NCI-H748 (cell line): ENCODE measurements at regions not wholly inside any gene's neighbourhood (a gene's known extent, or its start where the extent isn't known, plus 50 kb on each side); places are given as distances from the start of the nearest gene placed in this dataset.
"Not testable (repeated sequence)": the region's sequence is repeated elsewhere in the genome, so short reads cannot be mapped to it uniquely, and the experiment has no call there.

Experiments used
- DNase-seq: peaks from one replicate; lab custom pipeline; 2025; ENCODE audit not compliant: unreplicated experiment; lab: John Stamatoyannopoulos, UW

GRCh38 chr1:238406098-238406860 is 515.6 kb upstream of the ZP4 start:
- DNase-seq, result no peak

DNA sequence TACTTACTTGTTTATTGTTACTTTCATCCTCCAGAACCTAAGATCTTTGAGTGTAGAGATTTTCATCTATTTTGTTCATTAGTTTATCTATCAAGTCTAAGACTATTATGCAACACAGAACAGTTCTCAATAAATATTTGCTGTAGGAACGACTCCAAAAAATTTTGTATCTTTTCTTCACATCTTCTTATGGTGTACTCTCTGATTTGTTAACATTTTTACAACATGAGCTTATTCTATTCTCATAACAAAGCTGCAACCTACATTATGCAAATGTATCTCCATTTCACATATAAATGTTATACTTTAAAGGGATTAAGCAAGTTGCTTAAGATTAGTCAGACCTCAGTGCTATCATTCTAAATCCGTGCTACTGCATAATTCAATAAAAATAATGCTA is 514.2 kb upstream of the ZP4 start:
- no peak for DNase-seq

DNA sequence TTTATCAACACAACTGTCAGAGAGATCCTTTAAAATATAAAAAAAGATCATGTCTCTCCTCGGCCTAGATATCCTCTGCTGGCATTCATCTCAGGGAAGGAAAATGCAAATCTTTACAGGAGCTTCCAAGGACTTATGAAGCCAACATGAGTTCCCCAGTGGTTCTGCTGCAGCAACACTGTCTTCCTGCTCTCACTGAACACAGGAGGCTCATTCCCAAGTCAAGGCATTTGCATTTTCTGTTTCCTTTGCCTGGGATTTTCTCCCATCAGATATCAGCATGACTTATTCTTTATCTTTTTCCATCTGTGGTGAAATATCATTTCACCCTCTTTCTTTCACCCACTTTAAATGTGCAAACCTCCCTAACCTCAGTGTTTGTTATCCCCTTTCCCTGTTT is 513.8 kb upstream of the ZP4 start:
- no peak for DNase-seq

DNA sequence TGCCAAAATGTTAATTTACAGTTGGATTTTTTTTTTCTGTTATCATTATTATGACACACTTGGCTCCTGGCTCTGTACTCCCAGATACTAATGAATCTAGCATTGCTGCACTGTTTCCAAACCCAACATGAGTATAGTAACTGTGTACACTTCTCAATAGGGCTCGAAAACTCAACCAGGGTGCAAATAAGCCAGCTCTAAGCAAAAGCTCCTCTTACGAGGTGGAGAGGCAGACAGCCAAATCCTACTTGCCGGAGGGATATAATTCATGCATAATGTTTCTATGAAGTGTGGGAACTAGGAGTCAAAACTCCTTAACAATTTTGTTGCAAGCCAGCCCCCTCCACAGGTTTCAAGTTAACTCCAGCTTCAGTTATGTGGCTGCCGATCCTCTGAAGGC is 510.4 kb upstream of the ZP4 start:
- no peak for DNase-seq

- peak; percentile 3 for DNase-seq
These were observed 508.8 kb upstream of the ZP4 start for GRCh38 chr1:238399558-238399957.

DNA sequence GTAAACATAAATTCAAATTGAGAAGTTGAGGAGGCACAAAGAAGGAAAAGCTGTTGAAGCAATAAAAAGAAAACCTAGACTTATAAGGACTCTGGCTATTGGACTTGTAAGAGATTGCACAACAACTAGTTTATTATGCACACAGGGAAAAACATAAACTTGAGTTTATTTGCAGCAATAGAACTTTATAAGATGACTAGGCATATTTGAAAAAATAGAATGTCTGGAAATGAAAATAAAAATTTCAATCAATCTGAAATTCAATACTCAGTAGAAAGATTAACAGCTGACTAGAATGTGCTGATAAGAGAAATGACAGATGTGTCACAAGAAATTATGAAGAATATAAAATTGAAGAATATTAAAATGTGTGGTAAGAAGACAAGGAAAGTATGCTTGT is 505.4 kb upstream of the ZP4 start:
- DNase-seq, result no peak

- no peak for DNase-seq
These were observed 493.7 kb upstream of the ZP4 start for GRCh38 chr1:238384381-238384780.

GRCh38 chr1:238380167-238380566 is 489.4 kb upstream of the ZP4 start:
- no peak for DNase-seq

DNA sequence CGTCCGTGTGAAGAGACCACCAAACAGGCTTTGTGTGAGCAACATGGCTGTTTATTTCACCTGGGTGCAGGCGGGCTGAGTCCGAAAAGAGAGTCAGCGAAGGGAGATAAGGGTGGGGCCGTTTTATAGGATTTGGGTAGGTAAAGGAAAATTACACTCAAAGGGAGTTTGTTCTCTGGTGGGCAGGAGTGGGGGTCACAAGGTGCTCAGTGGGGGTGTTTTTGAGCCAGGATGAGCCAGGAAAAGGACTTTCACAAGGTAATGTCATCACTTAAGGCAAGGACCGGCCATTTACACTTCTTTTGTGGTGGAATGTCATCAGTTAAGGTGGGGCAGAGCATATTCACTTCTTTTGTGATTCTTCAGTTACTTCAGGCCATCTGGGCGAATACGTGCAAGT is 488.7 kb upstream of the ZP4 start:
- DNase-seq, result not testable (repeated sequence)

GRCh38 chr1:238377280-238377919 is 486.7 kb upstream of the ZP4 start:
- DNase-seq, result no peak

DNA sequence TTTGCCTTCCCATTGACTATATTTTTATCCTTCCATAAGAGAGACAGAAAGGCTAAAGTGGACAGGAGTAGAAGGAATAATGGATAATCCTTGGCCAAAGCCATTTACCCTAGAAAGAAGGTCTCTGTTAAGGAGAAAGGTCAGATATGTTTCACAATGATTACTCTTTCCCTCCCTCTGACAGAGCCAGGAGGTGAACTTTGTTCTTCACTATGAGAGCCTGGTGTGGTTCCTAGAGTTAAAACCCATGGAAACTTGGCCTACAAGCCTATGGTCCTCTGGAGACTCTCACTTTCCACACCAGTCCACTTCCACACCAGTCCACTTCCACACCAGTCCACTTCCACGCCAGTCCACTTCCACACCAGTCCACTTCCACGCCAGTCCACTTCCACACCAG is 479.9 kb upstream of the ZP4 start:
- DNase-seq, result no peak

DNA sequence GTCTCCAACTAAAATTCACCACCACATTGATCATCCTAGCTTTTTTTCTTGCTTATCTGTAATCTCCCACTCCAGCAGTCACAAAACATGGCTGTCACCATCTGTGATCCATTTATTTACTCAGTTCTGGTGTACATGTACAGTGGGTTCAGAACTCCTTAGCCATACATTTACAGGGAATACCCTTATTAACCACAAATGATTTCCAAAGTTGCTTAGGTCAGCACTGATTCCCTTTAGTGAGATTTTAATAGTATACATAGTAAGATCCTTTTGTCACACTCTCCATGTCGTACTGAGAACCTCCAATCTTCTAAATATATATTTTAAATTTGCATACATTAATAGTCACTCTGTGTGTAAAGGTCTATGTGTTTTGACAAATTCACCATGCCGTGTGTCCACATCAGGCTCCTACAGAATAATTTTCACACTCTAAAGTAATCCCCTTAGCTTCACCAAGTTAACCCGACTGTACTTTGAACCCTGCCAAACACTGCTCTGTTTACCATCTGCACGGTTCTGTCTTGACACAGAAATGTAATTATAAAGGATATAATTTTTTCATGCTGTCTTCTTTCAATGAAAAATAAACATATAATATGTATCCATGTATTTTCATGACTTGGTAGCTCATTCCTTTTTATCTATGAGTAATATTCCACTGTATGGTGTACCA is 473.6 kb upstream of the ZP4 start:
- DNase-seq, result no peak

DNA sequence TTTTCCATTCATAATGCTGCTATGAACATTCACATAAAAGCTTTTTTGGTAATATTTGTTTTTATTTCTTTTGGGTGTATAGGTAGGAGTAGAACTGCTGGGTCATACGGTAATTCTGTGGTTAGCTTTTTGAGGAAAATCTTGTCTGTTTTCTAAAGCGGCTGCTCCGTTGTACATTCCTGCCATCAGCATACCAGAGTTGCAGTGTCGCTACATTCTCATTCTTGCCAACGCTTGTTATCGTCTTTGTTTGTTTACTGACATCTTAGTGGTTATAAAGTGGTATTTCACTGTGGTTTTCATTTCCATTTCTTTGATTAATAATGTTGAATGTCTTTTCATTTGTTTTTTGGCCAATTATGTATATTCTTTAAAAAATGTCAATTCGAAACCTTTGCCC is 469.8 kb upstream of the ZP4 start:
- no peak for DNase-seq

DNA sequence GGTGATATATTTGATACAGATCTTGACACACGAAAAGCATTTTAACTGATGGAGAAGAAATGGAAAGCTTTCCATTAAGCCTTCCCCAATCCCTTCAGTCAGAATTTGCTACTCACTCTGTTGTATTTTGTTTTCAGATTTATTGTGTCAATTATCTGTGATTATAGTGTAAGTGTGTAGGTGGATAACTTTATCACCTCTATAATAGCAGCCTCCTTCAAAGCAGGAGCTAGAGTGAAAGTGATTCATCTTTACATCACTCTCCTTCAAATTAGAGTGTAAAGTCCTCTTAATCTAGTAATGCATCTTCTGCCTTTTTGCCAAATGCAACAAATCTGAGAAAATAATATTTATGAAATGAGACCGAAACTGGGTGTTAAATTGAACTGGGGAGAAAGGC is 459.7 kb upstream of the ZP4 start:
- no peak for DNase-seq

DNA sequence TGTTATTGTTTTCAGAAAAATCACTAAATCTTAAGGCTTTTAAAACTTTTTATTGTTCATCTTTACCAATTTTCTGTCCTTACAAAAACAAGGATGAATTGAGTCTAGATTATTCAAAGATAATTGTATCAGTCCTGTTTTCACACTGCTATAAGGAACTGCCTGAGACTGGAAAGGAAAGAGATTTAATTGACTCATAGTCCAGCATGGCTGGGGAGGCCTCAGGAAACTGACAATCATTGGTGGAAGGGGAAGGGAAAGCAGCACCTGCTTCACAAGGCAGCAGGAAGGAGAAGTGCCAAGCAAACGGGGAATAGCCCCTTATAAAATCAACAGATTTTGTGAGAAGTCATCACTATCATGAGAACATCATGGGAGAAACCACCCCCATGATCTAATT is 455.6 kb upstream of the ZP4 start:
- no peak for DNase-seq

- DNase-seq, result no peak
These were observed 455.1 kb upstream of the ZP4 start for GRCh38 chr1:238345837-238346236.

- no peak for DNase-seq
These were observed 453.1 kb upstream of the ZP4 start for GRCh38 chr1:238343852-238344251.

GRCh38 chr1:238341395-238341794 is 450.7 kb upstream of the ZP4 start:
- no peak for DNase-seq

DNA sequence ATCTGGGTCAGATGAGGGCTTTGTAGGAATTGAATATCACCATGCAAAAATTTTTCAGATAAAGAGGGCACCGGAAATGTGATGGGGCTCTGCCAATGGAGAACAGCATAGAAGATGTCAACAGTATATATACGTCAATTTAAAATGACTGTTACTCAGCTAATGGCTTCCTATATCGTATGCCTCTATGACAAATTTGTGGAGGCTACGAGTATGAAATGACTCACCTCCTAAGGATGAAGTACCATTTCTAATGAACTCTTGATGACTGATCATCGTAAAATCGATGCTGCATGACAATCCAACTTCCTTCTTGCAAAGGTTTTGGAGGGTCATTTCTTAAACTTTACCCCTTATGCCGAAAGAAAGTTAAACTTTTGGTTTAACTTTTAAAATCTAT is 450.3 kb upstream of the ZP4 start:
- DNase-seq, result no peak

DNA sequence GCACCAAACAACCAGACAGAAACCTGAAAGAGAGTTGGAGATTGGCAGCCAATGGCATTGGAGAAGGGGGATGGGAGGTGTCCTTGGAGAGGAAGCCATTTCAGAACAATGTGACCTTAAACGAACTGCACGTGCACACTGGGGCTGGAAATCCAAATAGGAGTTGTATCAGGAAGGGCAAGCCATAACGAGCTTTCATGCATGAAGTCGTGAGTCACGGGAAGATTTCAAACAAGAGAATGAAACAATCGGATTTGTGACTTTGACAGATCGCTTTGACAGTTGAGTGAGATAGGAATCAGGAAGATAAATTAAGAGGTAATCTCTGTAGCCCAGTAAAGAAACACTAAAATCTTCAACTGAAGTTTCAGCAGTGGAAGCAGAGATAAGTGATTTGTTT is 445.8 kb upstream of the ZP4 start:
- no peak for DNase-seq

GRCh38 chr1:238334170-238334569 is 443.4 kb upstream of the ZP4 start:
- no peak for DNase-seq

DNA sequence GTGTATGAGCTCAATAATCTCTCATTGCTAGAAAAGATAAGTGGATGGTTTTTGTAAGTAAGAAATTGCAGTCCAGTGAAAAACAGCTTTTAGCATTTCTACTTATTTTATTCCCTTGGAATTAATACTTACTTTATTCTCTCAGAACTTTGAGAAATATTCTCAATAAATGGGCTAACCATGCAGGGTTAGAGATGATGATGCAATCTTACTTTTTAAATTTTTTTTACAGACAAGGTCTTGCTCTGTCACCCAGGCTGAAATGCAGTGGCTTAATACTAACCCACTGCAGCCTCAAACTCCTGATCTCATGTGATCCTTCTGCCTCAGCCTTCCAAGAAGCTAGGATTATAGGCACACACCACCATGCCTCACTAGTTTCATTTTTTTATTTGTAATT is 440.8 kb upstream of the ZP4 start:
- DNase-seq, result no peak
